Ascending aorta (tissue), 2 donors: ENCODE measurements at regions not wholly inside any gene's neighbourhood (a gene's known extent, or its start where the extent isn't known, plus 50 kb on each side); places are given as distances from the start of the nearest gene placed in this dataset.

Source experiments
- DNase-seq, 2 donors: peaks; one replicate each; pipeline ENCODE4 v3.0.0-alpha.2; 2019; ENCODE audit warnings: low spot score in 2 of 2
- H3K27ac ChIP-seq, 2 donors: fragments of 200-600 bp; sonication (generic); one replicate each; pipeline ENCODE4 v1.5.1; 2016 to 2017; ENCODE audit warnings: mild to moderate bottlenecking in 1 of 2
- H3K27me3 ChIP-seq: fragments of 200-600 bp; sonication (generic); one replicate; pipeline ENCODE4 v1.5.1; 2017
- H3K36me3 ChIP-seq, 2 donors: fragments of 200-600 bp; sonication (generic); one replicate each; pipeline ENCODE4 v1.5.1; 2016
- H3K4me1 ChIP-seq, 2 donors: fragments of 200-600 bp; sonication (generic); one replicate each; pipeline ENCODE4 v1.5.1; 2016 to 2017; ENCODE audit warnings: mild to moderate bottlenecking in 1 of 2
- H3K4me3 ChIP-seq, 2 donors: fragments of 200-600 bp; sonication (generic); one replicate each; pipeline ENCODE4 v1.5.1; 2016 to 2017; ENCODE audit warnings: mild to moderate bottlenecking in 1 of 2
- H3K9me3 ChIP-seq, 2 donors: fragments of 200-600 bp; sonication (generic); one replicate each; pipeline ENCODE4 v1.5.1; 2016
- intact Hi-C: fragments of 100-400 bp; cut with DNase I; formaldehyde crosslinking; loops from one replicate; pipeline ENCODE4 v1.15.1; 2023
- TF ChIP-seq, protein P1 (sequence below), 3 experiments: fragments of 200-600 bp in 2 of 3; fragments of 450-650 bp in 1 of 3; sonication (generic) in 2 of 3; IDR thresholded peaks; one replicate each; pipeline ENCODE4 v1.5.1; 2016 to 2019; ENCODE audit warnings: antibody characterized with exemption in 3 of 3, mild to moderate bottlenecking in 1 of 3, moderate library complexity in 1 of 3

DNA sequence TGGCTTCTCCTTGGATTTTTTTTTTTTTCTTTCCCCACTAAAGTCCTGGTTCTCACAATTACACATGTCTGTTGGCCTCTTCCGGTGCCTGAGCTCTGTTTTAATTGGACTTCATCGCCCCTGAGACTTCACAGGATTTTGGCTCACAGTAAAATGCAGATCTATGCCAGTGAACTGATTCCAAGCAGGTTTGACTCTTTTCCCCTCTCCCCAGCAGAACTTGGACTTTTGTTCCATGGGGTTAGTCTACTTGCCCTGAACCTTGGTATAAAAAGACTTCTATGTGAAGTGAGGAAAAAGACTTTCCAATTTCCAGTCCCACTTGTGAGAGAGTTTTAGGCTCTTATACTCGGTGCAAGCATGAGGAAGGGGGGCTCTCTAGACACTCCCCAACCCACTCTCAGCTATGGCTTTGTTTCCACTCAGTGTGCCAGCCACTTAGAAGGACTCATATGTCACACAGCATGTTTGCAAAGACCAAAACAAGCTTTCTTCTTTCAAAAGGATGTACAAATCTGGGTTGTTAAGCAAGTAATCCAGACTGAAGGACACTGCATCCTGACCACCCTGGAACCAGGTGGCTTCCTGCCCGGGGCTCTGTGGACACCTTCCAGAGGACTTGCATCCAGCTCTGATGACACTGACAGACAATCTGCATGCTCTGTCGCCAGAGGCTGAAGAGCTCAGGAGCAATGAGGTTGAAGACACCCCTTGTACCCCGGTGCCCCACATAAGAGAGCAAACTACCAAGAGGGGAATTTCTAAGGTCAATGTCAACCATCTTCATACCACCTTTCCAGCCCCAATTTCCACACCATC lies 221.9 kb upstream of the EGLN3 start:
- Histone ChIP-seq H3K27ac (peak overlapping the region in 1 of 2 donors; percentile 27), H3K4me1 (peaks cover 5 to 11% of the 10 kb centered on the region in 2 donors), H3K9me3 (no peaks in the 10 kb centered on the region), H3K27me3 (no peaks in the 10 kb centered on the region), H3K4me3 (no peak overlapping the region), H3K36me3 (no peaks in the 10 kb centered on the region)
- no peak for DNase-seq
- intact Hi-C loops: no loop called here
- TF ChIP-seq, protein P1, sequence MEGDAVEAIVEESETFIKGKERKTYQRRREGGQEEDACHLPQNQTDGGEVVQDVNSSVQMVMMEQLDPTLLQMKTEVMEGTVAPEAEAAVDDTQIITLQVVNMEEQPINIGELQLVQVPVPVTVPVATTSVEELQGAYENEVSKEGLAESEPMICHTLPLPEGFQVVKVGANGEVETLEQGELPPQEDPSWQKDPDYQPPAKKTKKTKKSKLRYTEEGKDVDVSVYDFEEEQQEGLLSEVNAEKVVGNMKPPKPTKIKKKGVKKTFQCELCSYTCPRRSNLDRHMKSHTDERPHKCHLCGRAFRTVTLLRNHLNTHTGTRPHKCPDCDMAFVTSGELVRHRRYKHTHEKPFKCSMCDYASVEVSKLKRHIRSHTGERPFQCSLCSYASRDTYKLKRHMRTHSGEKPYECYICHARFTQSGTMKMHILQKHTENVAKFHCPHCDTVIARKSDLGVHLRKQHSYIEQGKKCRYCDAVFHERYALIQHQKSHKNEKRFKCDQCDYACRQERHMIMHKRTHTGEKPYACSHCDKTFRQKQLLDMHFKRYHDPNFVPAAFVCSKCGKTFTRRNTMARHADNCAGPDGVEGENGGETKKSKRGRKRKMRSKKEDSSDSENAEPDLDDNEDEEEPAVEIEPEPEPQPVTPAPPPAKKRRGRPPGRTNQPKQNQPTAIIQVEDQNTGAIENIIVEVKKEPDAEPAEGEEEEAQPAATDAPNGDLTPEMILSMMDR (IDR thresholded peaks at IDR 0.05): no peak

DNA sequence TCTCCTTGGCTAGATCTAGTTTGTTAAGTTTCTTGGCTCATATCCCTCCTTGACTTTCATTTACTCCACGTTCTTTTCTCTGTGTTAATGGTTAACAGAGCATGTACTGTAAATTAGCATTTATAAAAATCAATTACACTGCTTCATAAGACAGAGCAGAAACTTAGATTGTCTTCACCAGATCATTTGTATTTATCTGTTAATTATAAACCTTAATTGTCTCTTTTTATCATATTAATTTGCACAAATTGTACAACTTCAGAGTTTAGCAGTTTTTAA lies 221.2 kb upstream of the EGLN3 start:
- no peak overlapping the region for H3K4me3 ChIP-seq
- TF ChIP-seq, protein P1 (IDR thresholded peaks at IDR 0.05): no peak
- no peaks in the 10 kb centered on the region for H3K27me3 ChIP-seq
- H3K9me3 ChIP-seq: no peaks in the 10 kb centered on the region
- H3K4me1 ChIP-seq: peaks cover 5 to 11% of the 10 kb centered on the region in 2 donors
- no peak overlapping the region for H3K27ac ChIP-seq
- intact Hi-C loops: no loop called here
- H3K36me3 ChIP-seq: no peaks in the 10 kb centered on the region
- DNase-seq: no peak

DNA sequence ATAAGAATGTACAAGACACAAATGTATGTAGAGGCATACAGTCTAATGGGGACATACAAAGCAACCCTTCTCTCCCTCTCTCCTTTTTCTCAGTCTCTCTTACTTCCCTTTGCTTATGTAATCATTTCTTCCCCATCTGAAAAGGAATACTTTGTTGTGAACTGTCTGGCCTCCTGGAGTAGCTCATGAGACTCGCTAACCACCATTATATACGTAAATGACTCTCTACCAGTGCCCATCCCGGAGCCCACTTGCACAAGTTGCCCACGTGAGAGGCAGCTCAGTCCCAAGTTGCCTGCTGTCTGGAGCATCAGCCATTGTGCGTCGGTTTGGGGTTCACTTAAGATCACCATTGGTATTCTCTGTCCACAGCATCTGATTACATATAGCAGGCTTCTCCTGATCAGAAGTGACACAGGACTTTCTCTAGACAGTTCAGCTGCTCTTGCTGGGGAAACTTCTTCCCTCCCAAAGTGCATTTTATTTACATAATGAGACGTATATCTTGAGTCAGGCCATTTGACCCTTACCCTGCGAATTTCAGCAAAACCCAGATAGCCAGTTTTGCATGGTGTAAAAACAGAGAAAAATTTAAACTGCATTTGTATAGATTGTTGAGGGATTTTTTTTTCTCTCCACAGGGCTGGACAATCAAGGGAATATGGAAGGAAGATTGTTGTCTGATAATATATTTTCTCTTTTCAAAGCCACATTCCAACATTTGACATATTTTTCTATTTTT lies 220.7 kb upstream of the EGLN3 start:
- H3K36me3 ChIP-seq: no peaks in the 10 kb centered on the region
- H3K9me3 ChIP-seq: no peaks in the 10 kb centered on the region
- H3K27me3 ChIP-seq: no peaks in the 10 kb centered on the region
- no peak for DNase-seq
- TF ChIP-seq, protein P1 (IDR thresholded peaks at IDR 0.05): no peak
- intact Hi-C loops: no loop called here
- no peak overlapping the region for H3K4me3 ChIP-seq
- H3K4me1 ChIP-seq: peaks cover 5 to 11% of the 10 kb centered on the region in 2 donors
- H3K27ac ChIP-seq: no peak overlapping the region

DNA sequence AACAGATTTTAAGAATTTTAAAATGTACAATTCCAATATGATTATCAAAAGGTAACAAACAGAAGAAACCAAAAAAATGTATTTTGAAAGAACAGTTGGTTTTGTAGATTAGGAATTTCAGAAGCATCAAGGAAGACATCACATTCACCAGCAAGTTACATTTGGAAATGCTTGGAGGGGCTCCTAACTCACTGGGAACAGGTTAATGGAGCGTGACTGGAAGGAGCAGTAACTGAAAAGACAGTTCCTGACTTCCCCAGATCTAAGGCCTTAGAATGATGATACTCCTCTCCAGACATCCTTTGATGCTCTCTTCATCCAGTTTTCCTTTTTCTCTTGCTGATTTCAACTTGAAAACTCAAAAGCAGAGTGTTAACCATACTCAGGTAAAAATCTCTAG lies 220.0 kb upstream of the EGLN3 start:
- no peak for DNase-seq
- intact Hi-C loops: no loop called here
- Histone ChIP-seq H3K4me3 (no peak overlapping the region), H3K27ac (no peak overlapping the region), H3K27me3 (no peaks in the 10 kb centered on the region), H3K36me3 (no peaks in the 10 kb centered on the region), H3K4me1 (peaks cover 5 to 11% of the 10 kb centered on the region in 2 donors), H3K9me3 (no peaks in the 10 kb centered on the region)
- TF ChIP-seq, protein P1 (IDR thresholded peaks at IDR 0.05): no peak

DNA sequence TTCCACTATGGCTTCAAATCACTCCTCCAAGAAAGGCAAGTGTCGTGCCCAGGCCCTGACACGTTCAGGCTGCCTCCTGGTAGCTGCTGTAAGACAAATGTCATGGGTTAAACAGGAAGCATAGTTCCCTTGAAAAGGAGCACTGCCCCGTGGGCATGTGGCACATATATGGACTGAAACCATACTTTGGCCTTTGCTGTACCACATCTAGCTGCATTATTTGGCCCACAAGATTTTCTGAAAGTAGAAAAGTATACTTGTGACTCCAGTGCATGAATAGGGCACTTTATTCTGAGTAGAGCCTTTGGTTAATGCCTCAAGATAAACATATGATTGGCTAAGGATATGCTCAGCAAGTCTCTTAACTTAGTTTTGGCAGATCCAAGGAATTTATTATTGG lies 218.7 kb upstream of the EGLN3 start:
- Histone ChIP-seq H3K4me1 (peaks cover 5 to 11% of the 10 kb centered on the region in 2 donors), H3K27me3 (no peaks in the 10 kb centered on the region), H3K4me3 (no peak overlapping the region), H3K9me3 (no peaks in the 10 kb centered on the region), H3K27ac (no peak overlapping the region), H3K36me3 (no peaks in the 10 kb centered on the region)
- no peak for DNase-seq
- intact Hi-C loops: no loop called here
- TF ChIP-seq, protein P1 (IDR thresholded peaks at IDR 0.05): no peak
